Stimulated activated CD8-positive, alpha-beta memory T cell treated with anti-CD3 and anti-CD28 coated beads, Interleukin-7, amount 100 ng/mL, for 4 hours (primary cell): ENCODE measurements at regions not wholly inside any gene's neighbourhood (a gene's known extent, or its start where the extent isn't known, plus 50 kb on each side); places are given as distances from the start of the nearest gene placed in this dataset.

ENCODE experiments used
- DNase-seq, 2 donors: peaks; one replicate each; pipeline ENCODE4 v3.0.0-alpha.2; 2020; ENCODE audit warnings: low read depth in 2 of 2

DNA sequence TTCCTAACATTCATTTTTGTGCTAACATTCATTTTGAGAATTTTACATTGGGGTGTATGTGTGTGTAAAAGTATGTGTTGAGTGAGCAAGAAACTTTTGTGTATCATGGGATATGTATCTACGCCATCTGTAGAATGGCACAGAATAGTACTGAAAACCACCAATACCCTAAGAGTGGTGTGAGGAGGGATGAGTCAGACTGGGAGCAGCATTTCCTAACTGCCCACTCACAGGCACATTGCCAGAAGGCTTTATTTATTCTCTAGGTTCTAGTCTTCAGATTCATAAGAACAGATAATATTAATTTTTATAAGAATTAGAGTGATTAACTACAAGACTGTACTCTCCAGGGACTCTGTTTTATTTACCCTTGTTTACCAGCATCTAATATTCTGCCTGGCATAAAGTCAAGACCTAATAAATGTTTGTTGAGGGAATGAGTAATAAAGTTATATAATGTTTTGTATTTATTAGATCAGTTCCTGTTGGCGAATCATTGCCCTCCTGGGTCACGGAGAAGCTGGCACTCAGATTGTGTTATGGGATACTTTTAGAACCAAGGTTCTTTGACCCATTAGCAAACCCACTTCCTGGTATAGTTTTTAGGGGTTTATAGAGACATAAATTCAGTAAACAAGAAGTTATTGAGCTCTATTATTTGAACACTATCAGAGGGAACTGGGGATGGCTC lies 159.1 kb upstream of the PPP2R2B start:
- no peak for DNase-seq

GRCh38 chr5:147040856-147041255 lies 162.3 kb upstream of the PPP2R2B start:
- DNase-seq = no peak

DNA sequence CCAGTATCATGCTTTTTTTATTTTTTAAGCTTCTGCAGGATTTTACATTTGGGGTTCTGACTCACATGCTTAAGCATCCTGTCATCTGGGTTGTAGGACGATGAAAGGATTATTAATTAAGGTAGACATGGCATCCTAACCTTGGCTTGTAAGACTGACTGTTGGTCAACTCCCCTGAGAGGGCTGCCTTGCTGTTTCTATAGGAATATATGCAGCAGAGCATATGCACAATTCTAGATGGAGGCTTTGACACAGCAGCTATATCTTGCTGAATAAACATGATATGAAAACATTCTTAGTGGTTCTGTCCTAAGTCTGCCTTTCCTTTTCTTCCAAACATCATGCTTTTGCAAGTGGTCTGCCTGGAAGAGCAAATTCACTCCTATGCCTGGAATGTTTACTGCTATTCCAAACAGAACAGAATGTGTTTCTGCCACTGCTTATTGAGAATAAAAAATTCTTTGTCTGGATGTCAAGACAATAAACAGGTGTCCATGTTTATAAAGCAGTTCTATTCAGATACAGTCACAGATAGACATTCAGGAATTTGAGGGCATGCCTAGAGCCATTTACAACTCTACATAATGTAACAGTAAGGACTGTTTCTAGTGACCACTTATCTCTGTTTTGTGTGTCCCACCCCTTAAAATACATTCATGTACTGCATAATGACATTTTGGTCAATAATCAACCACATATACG lies 166.2 kb upstream of the PPP2R2B start:
- DNase-seq = no peak

GRCh38 chr5:147045290-147045689 lies 166.7 kb upstream of the PPP2R2B start:
- no peak for DNase-seq

DNA sequence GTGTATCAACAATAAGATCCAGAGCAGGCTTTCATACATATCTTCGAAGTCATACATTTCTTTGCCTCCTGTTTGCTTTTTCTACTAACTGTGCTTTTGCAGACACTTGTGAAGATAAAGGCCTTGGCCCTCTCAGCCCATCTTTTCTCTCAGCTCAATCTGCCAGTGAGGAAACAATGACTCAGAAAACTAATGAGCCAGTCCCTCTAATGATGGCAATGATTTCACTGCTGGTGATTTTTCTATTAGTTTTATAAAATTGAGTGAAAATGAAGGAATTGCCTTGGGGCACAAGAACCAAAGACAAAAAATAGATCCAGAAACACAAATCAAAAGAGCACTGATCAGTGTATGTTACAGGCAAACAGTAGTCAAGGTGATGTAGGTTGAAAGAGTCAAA lies 167.7 kb upstream of the PPP2R2B start:
- no peak for DNase-seq

GRCh38 chr5:147046894-147047293 lies 168.3 kb upstream of the PPP2R2B start:
- DNase-seq = no peak

DNA sequence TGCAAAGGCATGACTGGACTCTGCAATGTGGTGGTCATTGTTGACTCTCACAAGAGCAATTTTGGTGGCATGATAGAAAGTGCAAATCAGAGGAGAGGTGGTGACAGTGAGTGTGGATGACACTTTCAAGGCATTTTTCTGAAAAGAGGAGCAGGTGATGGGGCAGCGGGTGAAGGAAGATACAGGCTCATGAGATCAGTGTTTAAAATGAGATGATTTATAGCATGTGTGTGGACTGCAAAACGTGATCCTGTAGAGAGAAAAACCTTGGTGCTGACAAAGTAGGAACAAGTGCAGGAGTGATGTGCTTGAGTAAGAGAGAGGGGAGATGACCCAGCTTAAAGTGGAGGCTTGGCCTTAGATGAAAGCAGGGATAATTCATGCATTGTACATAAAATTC lies 171.2 kb upstream of the PPP2R2B start:
- DNase-seq = no peak

- DNase-seq = no peak
These were observed 171.6 kb upstream of the PPP2R2B start for GRCh38 chr5:147050172-147050571.

GRCh38 chr5:147051193-147051592 lies 172.6 kb upstream of the PPP2R2B start:
- no peak for DNase-seq

GRCh38 chr5:147052519-147052918 lies 174.0 kb upstream of the PPP2R2B start:
- DNase-seq = no peak

- DNase-seq = no peak
These were observed 176.7 kb upstream of the PPP2R2B start for GRCh38 chr5:147055089-147055826.

DNA sequence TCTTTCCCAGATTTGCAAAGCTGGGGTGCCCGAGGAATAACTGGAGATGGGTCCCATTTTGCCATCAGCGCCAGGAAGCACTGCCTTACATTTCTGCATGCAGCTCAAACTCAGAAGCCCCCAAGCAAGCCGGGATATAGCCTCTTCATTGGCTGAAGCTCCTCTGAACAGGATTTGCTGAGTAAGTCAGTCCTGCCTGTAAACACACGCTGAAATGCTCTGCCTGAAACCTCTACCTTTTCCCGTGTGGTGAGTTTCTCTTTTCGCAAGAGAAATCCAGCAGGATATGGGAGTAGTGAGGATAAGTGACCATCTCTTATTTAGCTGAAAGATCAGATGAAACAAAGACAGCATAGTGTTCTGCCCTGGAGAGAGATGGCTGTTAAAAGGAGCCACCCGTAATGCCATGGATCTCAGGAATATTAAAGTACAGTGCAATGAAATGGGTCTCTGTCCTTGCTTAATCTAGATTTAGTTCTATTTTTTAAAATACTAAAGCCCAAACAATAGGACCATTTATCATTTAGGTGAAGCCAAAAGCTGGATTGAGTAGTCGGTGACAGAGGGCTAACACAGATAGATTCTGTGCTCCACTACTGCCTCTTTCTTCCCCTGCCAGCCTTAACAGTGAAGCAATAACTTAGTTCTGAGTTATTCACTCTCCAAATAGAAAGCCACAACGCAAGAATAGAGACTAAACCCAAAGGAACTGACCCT lies 177.5 kb upstream of the PPP2R2B start:
- DNase-seq = no peak

DNA sequence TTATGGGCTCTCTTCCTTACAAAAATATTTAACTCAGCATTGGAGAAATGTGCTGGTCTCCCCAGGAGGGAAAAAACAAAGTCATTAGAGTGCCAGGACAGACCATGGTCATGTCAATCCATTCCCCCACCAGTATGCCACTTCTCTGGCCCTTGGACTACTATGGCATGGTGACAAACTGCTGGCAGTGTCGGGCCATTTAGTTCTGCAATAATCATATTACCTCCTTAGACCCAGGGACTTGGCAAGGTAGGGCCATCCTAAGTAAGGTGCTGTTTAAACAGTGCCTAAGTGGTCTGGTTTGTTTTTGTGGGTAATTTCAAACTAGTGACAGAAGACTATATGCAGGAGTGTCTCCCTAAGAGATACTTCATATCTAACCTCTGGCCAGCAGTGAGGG lies 177.8 kb upstream of the STK32A start:
- DNase-seq = no peak

DNA sequence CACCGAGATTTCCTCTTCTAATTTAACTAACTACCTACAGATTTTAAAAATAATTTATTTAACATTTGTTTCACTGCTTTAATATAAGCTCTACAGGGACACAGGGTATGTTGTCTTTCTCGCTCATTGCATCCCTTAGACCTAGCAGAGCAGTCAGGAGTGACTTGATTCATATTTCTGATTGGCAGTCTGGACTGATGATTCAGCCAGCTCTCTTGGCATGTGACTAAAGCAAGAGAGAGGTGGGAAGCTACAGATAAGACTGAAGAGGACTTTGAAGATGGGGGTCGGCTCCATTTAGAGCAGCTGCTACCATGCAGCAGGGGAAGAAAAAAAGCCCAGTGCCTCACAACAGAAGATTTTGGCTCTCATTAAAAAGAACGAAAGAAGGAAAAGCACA lies 173.4 kb upstream of the STK32A start:
- DNase-seq = no peak

GRCh38 chr5:147062427-147062826 lies 172.4 kb upstream of the STK32A start:
- DNase-seq = no peak

DNA sequence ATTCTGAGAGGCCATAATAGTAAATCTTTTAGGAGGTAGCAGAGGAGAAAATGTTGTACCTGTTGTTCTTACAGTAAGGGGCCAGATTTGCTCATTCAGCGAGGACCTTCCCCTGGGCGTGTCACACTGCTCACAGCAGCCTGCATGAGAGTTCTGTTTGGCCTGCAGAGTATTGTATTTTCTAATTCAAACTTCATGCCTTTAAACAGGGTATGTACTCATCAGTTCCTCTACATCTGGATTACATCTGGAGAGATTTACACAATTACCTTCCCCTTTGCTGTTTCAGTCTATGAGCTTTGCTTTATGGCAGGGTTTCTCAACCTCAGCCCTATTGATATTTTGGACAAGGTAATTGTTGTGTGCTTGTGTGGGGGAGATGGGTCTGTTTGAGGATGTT lies 170.9 kb upstream of the STK32A start:
- DNase-seq = no peak

- no peak for DNase-seq
These were observed 169.8 kb upstream of the STK32A start for GRCh38 chr5:147065071-147065470.

GRCh38 chr5:147068998-147069397 lies 165.8 kb upstream of the STK32A start:
- DNase-seq = no peak

- DNase-seq = no peak
These were observed 162.2 kb upstream of the STK32A start for GRCh38 chr5:147072622-147073021.

DNA sequence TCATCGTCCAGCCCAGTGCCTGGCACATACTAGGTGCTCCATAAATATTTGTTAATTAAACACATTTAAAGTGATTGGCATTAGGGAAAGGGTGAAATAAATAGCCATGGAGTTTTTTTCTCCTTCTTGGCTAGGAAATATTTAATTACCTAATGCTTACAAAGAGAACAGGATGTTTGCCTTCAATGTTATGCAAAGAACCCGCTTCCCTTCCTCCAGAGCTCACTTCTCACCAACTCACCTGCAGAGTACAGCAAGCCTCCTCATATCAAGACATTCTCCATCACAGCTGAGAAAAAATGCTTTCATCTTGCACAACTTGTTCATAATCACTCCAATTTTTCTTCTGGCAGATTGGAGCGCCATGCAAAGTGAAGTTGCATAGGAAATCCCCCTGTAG lies 161.7 kb upstream of the STK32A start:
- DNase-seq = no peak

DNA sequence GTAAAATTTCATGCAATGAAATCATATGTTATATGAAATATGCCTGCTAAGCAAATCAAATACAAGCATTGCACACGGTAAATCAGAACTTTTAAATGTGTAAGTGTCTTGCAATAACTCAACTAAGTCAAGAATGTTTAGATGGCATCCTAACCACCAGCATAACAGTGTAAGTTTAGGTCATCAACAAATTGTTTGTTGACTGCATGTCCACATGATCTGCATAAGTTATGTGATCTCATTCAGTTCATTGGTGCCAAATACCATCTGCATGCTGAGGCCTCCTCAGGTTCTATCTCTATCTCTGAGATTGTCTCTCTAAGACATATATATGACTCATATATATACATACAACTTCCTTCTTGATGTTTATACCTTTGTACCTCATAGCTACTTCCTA lies 159.6 kb upstream of the STK32A start:
- no peak for DNase-seq

- no peak for DNase-seq
These were observed 154.4 kb upstream of the STK32A start for GRCh38 chr5:147080391-147080790.
